ENCODE measurements at regions not wholly inside any gene's neighbourhood (a gene's known extent, or its start where the extent isn't known, plus 50 kb on each side); places are given as distances from the start of the nearest gene placed in this dataset.

- no peak for TF ChIP-seq CHD7 (IDR thresholded peaks at IDR 0.05; ENCODE audit: low read depth, low read length)
- TF ChIP-seq HDAC1 (IDR thresholded peaks at IDR 0.05), result peak in 1 of 2 experiments; percentile 23; a peak in 1 of 4 replicates
- no peak for TF ChIP-seq PRMT5 (CRISPR knock-in tag; IDR thresholded peaks at IDR 0.05)
- TF ChIP-seq GTF2E2 (tag; IDR thresholded peaks at IDR 0.05), result no peak
- TF ChIP-seq MNT (conservative IDR thresholded peaks at IDR 0.05), result peak in 1 of 2 experiments; percentile 13; a peak in 1 of 4 replicates
- peak; percentile 71 for TF ChIP-seq POLR2A (conservative IDR thresholded peaks at IDR 0.05)
- TF ChIP-seq CC2D1A (IDR thresholded peaks at IDR 0.05), result no peak
- no peak for TF ChIP-seq SRSF3 (IDR thresholded peaks at IDR 0.05; ENCODE audit: insufficient read depth, low read length)
- peak; percentile 45; the same call in 1 of the 2 replicates for TF ChIP-seq CEBPG (CRISPR knock-in tag; IDR thresholded peaks at IDR 0.05)
- no peak for TF ChIP-seq CEBPG (tag; conservative IDR thresholded peaks at IDR 0.05 in 1 of 2, IDR thresholded peaks at IDR 0.05 in 1 of 2)
- TF ChIP-seq RFX7 (CRISPR knock-in tag; IDR thresholded peaks at IDR 0.05), result no peak
- TF ChIP-seq ZNF24 (IDR thresholded peaks at IDR 0.05), result peak; percentile 90
- no peak for TF ChIP-seq FOXM1 (IDR thresholded peaks at IDR 0.05; ENCODE audit: low read depth)
- no peak for TF ChIP-seq FOXM1 (CRISPR knock-in tag; IDR thresholded peaks at IDR 0.05; ENCODE audit: low read depth)
- TF ChIP-seq ZNF217 (CRISPR knock-in tag; IDR thresholded peaks at IDR 0.05), result no peak
- no peak for TF ChIP-seq GTF2B (IDR thresholded peaks at IDR 0.05; ENCODE audit: extremely low read depth, insufficient read length)
These were observed 54.8 kb upstream of the CDKN2AIPNL start (continued) for GRCh38 chr5:134466241-134467069.

All from K562 (cell line).